A172 (cell line): ENCODE measurements at regions not wholly inside any gene's neighbourhood (a gene's known extent, or its start where the extent isn't known, plus 50 kb on each side); places are given as distances from the start of the nearest gene placed in this dataset.
"Not testable (repeated sequence)": the region's sequence is repeated elsewhere in the genome, so short reads cannot be mapped to it uniquely, and the experiment has no call there.

ENCODE experiments used
- DNase-seq: peaks from one replicate; pipeline ENCODE4 v3.0.0-alpha.2; 2015; ENCODE audit warnings: low spot score

DNA sequence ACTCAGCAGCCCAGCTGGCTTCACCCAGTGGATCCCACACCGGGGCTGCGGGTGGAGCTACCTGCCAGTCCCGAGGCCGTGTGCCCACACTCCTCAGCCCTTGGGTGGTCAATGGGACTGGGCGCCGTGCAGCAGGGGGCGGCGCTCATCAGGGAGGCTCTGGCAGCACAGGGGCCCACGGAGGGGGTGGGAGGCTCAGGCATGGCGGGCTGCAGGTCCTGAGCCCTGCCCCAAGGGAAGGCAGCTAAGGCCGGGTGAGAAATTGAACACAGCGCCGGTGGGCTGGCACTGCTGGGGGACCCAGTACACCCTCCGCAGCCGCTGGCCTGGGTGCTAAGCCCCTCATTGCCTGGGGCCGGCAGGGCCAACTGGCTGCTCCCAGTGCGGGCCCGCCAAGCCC is 1017.1 kb upstream of the FLRT2 start:
- DNase-seq: not testable (repeated sequence)

DNA sequence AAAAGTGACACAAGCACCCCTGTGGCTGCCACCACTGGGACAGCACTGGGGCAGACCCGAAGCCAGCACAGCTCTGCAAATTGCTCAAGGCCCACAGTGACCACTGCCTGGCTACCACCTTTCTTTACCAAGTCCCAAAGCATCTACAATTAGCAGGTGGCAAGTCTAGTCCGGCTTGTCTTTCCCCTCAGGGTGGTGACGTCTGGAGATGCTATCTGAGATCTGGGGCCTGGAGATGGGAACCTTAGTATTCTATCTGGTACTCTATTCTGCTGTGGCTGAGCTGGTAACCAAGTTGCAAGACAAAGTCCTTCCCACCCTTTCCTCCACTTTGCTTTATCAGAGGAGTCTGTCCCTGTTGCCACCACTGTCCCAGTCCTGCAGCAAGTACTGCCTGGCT is 1010.1 kb upstream of the FLRT2 start:
- no peak for DNase-seq

DNA sequence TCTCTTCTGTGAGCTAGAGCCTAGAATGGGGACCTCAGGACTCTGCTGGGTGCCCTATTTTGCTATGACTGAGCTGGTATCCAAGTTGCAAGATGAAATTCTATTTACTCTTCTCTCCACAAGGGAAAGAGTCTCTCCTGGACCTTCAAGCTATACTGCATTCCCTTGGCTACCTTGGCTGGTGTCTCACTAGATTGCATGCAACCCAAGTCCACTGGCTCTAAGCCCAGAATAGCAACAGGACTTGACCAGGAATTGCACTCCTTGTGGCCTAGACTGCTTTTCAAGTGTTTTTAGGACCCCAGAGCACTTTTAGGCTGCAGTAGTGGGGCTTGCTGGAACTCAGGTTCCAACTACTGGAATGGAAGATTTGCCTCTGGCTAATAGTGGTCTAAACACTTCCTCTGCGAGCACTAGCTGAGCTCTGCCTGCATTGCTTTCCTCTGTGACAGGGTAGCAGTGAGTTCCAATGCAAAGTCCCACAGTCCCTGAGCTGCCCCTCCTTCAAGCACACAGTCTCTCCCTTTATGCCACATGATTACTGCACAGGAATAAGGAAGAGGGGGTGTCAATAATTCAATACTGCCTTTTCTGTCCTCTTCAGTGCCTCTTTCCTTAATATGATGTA is 1009.1 kb upstream of the FLRT2 start:
- no peak for DNase-seq

DNA sequence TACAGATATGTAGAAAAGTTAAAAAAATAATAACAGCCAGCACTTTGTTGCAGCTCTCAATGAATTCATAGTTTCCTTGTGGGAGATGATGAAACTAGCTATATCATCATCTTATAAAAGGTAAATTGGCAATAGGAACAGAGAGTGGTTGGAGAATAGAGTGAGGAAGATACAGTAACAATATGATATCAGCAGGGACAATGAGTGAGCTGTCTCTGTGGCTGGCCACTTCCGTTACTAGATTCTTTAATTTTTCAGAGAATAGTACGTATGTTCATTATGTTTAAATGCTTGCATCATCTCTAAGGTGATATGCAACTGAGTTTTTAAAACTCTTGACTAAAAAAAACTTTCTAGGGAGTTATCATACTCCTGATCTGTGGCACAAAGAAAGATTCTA is 1006.2 kb upstream of the FLRT2 start:
- no peak for DNase-seq

DNA sequence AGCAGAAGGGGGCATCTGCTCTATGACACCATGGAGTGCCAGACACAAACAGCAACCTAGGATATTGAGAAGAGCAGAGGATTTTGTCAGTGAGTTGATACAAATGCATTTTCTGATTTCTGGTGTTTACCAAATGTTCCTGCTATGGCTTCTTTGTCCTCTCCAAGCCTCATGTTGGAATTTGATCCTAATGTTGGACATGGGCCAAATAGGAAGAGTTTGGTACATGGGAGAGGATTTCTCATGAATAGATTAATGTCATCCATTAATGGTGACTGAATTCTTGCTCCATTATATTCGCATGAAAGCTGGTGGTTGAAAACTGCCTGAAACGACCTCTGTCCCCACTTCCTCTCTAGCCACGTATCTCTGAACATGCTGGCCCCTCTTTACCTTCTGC is 1002.2 kb upstream of the FLRT2 start:
- DNase-seq: no peak

DNA sequence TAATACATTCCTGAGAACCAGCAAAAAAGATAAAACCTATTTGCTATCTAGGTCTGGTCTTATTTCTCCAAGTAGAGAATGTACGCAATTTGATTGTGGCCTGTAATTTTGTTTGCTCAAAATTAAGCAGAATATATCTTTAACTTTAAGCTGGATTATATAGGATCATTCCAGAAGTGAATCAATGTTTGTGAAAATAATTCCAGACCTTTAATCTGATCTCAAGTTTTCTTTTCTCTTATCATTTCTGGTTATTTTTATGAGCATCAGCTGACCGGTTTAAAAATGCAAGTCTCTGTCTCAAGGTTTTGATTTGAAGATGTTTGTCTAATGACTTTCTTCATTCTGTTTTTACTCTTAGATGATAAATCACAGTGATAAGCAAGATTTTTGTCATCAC is 997.9 kb upstream of the FLRT2 start:
- DNase-seq: no peak

DNA sequence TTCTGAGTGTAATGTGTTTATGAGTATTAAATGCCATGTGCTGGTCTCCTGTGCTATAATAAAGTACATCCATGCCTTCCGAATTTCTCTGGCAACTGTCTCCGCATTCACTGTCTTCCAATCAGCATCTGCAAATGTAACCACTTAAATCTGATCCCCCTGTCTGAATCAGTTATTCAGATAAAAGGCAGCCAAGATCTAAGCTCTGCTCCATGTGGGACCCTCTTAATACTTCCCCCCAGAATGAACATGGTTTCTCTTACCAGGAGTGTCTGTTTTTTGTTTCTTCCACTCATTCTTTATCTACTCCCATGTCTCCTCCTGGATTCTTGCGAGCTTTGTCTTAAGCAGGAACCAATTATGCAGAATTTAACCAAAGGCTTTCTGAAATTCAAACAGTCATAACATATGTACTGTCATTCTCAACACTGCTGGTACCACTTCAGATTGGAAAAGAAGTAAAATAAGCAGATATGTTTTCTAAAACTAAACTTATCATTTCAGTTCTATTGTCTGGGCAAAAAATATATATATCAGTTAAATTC is 996.7 kb upstream of the FLRT2 start:
- no peak for DNase-seq

DNA sequence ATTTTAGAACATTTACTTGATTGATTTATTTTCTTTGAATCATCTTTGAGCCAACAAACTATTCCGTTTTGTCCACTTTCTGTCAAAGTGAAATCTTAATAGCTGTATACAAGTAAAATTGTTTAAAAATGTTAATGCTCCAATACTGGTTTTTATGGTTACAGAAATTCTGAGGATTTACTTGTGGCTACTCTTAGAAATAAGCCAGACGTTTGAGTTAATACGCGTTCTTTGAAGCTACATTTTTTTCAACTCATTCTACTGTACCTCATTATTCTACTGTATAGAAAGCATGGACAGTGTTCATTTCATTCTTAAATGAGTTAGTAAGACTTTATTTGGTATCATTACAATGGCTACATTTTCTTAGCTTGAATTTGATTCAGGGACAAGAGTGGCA is 996.2 kb upstream of the FLRT2 start:
- DNase-seq: no peak

DNA sequence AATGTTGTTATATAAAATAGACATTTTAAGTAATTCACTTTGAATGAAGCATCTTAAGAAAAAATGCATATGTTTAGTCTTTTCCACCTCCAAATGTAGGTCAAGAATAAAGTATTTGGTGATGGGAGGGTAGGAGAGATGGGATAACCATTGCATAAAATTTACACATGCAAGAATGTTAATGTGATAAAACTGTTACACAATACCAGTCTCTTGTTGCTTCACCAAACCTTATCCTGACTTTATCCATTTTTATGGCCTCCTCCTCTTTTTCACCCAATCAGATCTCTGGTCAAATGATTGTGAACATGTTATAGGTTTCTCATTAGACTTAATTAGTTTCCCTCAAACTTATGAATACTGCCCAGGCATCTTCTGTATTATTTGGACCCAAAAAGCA is 994.5 kb upstream of the FLRT2 start:
- DNase-seq: no peak

DNA sequence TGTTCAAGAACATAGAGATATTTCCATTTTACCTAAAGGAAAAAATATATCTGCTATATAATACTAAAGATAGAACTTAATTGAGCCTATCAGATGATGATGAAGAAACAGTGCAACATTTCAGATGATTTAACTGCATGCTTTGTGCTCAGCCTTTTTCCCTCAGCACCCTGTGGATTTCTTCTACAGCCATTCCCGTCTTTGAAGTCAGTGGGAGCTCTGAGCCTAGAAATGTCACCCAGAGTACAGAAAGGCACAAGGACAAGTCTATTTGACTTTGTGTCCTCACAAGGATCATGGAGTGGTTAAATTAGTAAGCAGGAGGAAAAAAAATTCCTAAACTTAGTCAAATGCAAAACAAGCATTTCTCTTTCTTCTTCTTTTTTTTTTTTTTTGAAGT is 994.0 kb upstream of the FLRT2 start:
- no peak for DNase-seq

DNA sequence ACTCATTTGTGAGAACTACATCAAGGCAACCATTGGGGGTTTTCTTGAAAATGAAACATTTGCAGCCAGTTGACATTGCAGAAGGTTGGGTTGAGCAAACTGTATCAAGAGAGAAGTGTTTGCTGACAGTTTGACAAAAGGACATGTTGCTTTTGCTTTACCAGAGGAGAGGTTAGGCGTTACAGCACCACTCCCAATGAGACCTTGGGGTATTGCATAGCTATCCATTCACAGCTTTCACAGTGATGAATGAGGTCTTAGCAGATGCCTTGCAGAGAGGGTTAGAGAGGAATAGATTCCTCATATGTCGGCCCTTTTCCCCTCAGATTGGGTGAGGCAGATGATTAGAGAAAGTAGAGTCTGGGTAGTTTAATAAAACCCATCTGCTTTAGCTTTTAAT is 988.9 kb upstream of the FLRT2 start:
- no peak for DNase-seq

DNA sequence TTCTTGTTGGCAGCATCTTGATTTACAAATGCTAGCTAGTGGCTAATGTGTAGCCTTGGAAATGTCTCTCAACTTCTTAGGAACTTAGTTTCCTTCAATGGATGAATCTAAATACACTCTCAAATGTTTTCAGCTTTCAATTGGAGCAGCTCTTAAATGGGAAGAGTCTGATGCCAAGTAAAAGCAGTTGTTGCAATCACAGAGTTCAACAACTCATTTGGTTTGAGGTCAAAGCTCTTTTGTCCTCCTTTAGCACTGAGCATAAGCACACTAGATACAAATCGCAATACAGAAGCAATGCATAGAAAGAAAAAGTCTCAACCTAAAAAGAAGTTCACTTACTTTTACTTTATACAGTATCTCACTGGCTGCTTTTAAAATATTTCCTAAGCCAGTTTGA is 986.1 kb upstream of the FLRT2 start:
- no peak for DNase-seq

DNA sequence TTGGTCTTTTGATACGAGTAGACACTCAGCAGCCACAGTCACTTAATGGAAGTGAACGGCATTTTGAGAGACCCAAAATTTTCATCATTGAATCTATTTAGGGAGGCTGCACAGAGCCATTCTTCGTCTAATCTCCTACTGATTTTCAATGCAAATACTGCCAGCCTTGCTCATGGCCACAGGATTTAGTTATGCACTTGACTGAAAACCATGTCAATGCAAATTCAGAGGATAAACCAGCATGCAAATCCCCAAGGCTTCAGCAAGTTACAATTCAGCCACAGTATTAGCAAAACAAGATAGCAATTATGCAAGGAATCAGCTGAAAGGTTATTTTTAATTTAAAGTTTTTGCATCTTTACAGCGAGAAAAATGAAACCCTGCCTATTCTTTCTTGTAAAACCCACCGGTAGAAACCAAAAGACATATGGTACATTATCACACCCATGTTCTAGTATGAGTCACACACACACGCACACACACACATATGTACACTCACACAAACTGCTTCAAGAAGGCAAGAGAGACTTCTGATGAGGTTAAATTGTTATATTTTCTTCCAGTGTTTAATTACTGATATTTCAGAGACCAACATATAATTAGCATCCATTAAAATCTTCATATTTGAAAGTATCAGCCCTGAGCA is 985.3 kb upstream of the FLRT2 start:
- DNase-seq: no peak

DNA sequence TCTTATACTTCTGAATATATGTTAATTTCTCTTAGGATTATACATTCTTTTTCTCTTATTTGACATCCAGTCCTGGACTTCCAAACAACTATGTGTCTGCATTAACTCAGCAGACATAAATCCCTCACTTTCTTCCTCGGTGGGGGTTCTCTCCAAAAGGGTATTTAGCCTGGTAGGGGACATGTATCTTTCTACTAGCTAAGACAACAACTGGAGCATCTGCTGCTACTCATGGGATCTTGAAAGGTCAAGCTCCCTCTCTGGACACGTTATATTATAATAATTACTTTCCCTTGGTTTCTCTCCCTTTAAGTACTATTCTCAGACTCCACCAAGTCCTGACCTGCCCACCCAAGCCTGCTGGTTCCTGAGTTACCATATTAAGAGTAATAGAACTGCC is 983.7 kb upstream of the FLRT2 start:
- no peak for DNase-seq

DNA sequence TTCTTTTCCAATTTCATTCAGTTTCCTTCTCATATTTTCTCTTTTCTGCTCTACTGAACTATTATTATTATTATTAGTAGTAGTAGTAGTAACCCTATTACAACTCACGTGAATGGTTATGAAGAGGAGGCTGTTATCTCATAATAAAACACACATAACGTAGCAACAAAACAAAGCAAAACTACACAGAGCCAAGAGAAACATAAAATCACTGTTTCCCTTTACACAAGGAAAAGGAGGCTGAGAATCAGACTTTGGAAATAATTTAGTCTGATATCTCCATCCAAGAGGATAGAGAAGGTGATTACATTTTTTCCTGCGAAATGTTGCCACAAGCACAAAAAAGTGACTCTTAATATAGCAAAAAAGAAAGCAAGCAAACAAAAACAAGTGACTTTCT is 975.8 kb upstream of the FLRT2 start:
- no peak for DNase-seq

DNA sequence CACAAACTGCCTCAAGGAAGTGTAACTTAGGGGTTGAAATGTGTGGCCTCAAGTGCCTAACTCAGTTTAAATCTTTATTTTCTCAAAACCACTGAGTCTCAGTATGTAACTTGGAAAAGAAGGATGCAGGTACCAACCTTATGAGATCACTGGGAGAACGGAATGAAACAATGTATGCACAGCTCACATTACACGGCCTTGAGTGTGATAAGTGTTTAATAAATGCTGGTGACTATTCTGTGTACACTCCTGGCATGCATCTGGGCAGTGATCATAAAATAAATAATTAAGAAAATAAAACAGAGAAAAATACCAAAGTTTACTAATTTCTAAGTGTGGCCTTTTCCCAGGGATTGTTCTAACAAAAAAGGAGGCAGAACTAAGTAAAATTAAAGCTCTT is 974.5 kb upstream of the FLRT2 start:
- DNase-seq: no peak

DNA sequence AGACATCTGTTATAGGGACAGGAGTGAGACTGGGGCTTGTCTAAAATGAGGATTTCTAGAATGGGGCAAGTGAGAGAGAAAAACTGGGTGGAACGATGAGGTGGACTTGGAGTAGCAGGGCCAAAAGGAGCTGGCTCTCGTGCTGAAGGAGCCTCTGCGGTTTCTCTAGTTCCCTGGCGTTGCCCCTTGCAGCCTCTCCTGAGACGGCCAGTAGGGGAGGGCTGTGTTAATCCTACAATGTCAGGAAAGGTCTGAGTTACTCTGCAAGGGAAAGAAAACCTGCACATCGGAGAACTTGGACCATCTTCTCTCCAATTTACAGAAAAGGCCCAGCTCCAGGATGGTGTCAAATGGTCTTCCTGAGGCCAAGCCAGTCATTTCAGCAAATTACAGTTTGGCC is 963.8 kb upstream of the FLRT2 start:
- DNase-seq: no peak

DNA sequence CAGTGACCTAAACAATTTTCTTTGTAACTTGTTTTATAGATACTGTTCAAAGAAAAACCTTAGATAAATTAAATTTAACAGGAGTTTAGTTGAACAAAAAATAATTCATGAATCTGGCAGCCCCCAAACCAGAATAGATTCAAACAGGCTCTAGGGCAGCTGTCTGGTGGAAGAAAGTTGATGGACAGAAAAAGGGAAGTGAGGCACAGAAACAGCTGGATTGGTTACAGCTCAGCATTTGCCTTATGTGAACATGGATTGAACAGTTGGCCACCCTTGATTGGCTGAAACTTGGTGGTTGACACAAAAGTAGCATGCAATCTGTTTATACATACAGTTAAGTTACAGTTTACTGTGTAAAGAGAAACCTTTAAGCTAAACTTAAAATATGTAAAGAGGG is 954.3 kb upstream of the FLRT2 start:
- DNase-seq: no peak

DNA sequence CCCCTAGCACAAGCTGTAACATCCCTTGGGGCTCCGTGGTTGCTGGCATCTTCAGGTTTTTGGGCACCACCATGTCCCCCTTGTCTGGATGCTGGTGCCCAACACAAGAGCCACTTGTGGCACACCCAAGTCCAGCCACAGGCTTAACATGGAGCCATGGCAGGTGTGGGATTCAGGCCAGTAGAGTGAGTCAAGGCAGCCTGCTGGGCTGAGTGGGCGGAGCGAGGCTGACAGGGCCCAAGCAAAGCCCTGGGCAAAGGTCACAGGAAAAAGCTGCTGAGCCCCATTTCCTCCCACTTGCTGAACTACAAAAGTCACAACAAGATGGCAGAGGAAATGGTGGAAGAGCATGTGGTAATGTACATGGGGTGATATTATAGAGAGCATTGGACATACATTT is 950.7 kb upstream of the FLRT2 start:
- DNase-seq: peak; percentile 1

DNA sequence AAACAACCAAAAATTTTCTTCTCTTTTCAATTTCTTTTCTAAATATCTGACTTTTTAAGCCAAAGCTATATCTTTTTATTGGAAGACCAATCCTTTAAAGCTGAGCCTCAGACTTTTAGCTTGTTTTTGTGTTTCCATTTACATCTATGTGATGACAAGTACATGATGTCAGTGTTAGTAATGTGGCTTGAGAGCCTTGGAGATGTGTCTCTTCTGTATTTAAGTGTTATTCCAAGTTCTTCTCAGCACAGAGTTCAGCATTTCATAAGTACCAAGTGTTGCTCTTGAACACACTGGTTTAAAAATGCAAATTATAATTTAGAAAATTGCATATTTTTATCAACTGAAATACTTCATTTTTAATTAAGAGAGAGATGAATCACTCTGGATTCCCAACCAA is 948.9 kb upstream of the FLRT2 start:
- no peak for DNase-seq

DNA sequence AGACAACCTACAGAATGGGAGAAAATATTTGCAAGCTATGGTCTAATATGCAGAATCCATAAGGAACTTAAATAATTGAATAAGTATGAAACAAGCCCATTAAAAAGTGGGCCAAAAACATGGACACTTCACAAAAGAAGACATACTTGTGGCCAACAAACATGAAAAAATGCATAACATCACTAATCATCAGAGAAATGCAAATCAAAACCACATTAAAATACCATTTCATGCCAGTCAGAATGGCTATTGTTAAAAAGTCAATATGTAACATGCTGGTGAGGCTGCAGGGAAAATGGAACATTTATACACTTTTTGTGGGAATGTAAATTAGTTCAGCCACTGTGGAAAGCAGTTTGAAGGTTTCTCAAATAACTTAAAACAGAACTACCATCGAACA is 945.4 kb upstream of the FLRT2 start:
- no peak for DNase-seq

DNA sequence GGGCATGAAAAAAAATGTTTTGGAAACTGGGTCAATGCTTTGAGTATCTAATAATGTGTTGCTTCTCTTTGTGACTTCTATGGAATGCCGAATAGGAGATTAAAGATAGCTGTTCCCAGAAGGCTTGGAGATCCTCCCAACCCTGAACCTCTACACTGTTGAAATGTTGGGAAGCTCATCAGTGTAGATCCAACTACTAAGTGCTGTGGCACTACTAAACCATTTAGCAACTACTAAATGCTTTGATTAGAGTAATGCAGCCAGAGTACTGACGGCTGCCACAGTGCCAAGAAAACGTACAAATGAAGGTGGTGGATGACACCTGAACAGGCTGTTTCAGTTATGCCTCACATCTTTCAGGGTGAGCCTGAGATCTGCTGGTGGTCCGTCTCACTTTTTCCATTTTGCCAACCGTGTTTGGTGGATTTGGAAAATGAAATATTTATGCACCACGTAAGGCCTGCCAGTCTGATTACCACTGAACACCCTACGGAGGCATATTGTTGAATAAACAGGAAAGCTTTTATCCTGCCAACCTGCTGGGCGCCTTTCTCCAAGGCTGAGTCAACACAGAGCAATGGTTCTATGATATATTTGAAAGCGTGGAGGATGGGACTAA is 938.0 kb upstream of the FLRT2 start:
- peak; percentile 16 for DNase-seq

DNA sequence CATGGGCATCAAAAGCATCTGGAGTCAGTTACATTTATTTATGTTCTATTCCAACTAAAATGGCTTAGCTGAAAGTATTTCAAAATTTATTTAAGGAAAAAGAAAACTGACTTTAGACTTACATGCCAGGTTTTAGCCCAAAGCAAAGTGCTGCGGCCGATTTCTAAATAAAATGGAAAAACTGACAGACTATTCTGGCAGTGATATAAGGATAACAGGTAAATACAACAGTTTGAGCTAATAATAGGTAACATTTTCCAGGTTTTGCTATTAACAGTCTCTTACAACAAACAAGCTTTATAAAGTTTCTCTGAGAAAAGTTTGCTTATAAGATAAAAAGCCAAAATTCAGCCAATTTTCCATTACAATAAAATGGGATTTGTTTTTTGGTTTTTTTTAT is 937.2 kb upstream of the FLRT2 start:
- no peak for DNase-seq

DNA sequence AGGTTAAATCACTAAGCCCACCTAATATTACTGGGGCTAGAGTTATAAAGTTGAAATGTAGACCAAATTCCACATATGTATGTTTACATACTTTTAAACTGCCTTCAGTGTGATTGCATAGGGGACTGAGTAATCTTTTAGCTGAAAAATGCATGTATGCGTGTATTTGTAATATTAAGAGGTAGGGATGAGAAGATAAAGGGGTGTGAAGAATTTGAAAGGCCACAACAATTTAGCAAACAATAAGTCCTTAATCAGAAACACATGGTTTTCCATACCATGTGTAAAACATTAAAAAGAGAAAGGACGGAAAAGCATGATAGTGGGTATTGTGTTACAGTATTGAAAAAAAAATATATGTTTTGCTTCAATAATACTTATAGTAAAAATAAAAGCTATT is 919.9 kb upstream of the FLRT2 start:
- DNase-seq: no peak
